Naive thymus-derived CD8-positive, alpha-beta T cell (primary cell): ENCODE measurements at regions not wholly inside any gene's neighbourhood (a gene's known extent, or its start where the extent isn't known, plus 50 kb on each side); places are given as distances from the start of the nearest gene placed in this dataset.
A peak's percentile ranks its signal among the peaks of the same experiment; 100 is the strongest.

ENCODE experiments used
- ATAC-seq, 2 donors: fragments of 150-1000 bp; cut with Tn5 transposase in 1 of 2; sonication (Bioruptor Pico), chemical (Tn5 transposase) in 1 of 2; 1 replicate in 1 of 2; 2 replicates in 1 of 2; pipeline ENCODE4 v1.10.0; 2021; ENCODE audit warnings: mild to moderate bottlenecking in 2 of 2, moderate library complexity in 2 of 2
- POLR2A ChIA-PET: fragments of 350-600 bp; sonication (Branson Sonifier 250); formaldehyde crosslinking; loops from one replicate; lab custom pipeline; 2021; ENCODE audit warnings: antibody characterized with exemption; lab: Charles Lee
- DNase-seq, 10 donors: peaks; one replicate each; pipeline versions ENCODE4 v3.0.0 to v3.0.0-alpha.2; 2020 to 2022
- H3K27ac Mint-ChIP-seq, 10 donors: one replicate each; pipeline ENCODE4 v1.8.0; 2020 to 2022; ENCODE audit warnings: mild to moderate bottlenecking in 10 of 10, mixed read lengths in 10 of 10, moderate library complexity in 4 of 10, inconsistent platforms in 1 of 10
- H3K27me3 Mint-ChIP-seq, 5 donors: one replicate each; pipeline ENCODE4 v1.8.0; 2021 to 2022; ENCODE audit warnings: mixed read lengths in 5 of 5
- H3K36me3 Mint-ChIP-seq, 3 donors: one replicate each; pipeline ENCODE4 v1.8.0; 2020 to 2022; ENCODE audit warnings: mixed read lengths in 3 of 3, mild to moderate bottlenecking in 2 of 3, inconsistent platforms in 1 of 3
- H3K4me1 Mint-ChIP-seq, 4 donors: one replicate each; pipeline ENCODE4 v1.8.0; 2021 to 2022; ENCODE audit warnings: mixed read lengths in 4 of 4
- H3K4me3 Mint-ChIP-seq, 10 donors: one replicate each; pipeline ENCODE4 v1.8.0; 2020 to 2022; ENCODE audit warnings: mild to moderate bottlenecking in 10 of 10, mixed read lengths in 10 of 10, moderate library complexity in 6 of 10, inconsistent platforms in 1 of 10
- H3K9me3 Mint-ChIP-seq, 9 donors: one replicate each; pipeline ENCODE4 v1.8.0; 2020 to 2022; ENCODE audit warnings: mixed read lengths in 9 of 9, mild to moderate bottlenecking in 3 of 9, inconsistent platforms in 1 of 9, moderate library complexity in 1 of 9

- no peak for DNase-seq
- Mint-ChIP-seq H3K4me1 (no peaks in the 10 kb centered on the region), H3K36me3 (no peaks in the 10 kb centered on the region), H3K9me3 (no peaks in the 10 kb centered on the region), H3K27ac (peak overlapping the region in 1 of 10 donors; percentile 0), H3K4me3 (no peak overlapping the region), H3K27me3 (peaks cover 1 to 14% (median 7%) of the 10 kb centered on the region in 5 donors)
- no peak for ATAC-seq
- POLR2A ChIA-PET: no interaction called here
Measured at GRCh38 chr2:126785236-126785635, 113.5 kb upstream of the TEX51 start.

DNA sequence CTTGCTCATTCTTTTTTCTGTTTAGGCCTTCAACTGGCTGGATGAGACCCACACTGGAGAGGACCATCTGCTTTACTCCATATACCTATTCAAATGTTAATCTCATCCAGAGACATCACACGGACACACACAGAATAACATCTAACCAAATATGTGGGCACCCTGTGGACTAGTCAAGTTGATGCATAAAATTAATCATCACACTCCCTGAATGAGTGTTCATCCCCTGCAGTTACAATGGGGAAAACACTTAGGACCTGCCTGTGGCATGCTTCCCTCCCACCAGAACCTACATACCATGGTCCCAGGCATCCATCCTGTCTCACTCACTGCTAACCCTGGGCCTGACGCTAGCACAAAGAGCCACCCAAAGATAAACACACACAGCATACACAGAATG is 112.8 kb upstream of the TEX51 start:
- DNase-seq: no peak
- Mint-ChIP-seq H3K4me3 (no peak overlapping the region), H3K36me3 (no peaks in the 10 kb centered on the region), H3K27me3 (peaks cover under 1 to 10% (median 7%) of the 10 kb centered on the region in 5 donors), H3K9me3 (no peaks in the 10 kb centered on the region), H3K4me1 (no peaks in the 10 kb centered on the region), H3K27ac (no peak overlapping the region)
- no peak for ATAC-seq
- POLR2A ChIA-PET: no interaction called here

DNA sequence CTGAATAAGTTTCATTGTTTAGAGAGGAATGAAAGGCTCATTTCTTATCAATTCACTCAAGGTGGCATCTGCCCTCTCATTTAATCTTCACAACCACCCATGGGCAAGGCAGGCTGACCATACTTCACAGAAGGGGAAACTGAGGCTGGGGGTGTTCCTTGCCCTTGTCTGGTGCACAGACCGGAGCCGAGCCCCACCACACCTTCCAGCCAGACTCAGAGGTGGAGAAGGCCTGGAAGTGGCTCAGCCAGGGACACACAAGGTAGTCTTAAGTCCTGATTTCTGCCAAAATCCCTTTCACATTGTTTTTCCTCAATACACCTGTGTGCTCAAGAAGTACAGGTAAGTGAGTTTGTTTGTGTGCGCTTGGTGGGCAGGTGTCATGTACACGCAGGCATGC is 111.9 kb upstream of the TEX51 start:
- Mint-ChIP-seq H3K36me3 (no peaks in the 10 kb centered on the region), H3K4me3 (no peak overlapping the region), H3K27me3 (peaks cover 1 to 16% (median 7%) of the 10 kb centered on the region in 5 donors), H3K27ac (no peak overlapping the region), H3K9me3 (no peaks in the 10 kb centered on the region), H3K4me1 (no peaks in the 10 kb centered on the region)
- DNase-seq (no peak), ATAC-seq (no peak)
- POLR2A ChIA-PET: no interaction called here

DNA sequence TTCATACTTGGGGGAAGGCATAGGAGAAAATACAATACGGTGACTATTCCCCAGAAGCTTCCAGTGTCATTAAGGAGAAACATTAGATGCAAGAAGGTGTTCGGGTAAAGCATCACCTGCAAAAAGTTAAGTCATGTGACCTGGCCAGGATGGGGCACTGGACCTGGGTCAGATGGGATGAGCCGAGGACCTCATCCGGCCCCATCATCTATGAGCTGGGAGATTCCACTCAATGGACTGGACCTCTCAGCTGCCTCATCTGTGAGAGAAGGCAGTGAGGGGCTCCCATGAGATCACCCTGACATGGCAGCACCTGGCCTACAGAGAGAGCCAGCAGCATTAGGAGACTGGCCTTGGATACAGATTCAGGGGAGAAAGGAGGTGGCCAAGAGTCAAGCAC is 111.4 kb upstream of the TEX51 start:
- Mint-ChIP-seq H3K27ac (no peak overlapping the region), H3K36me3 (no peaks in the 10 kb centered on the region), H3K4me1 (no peaks in the 10 kb centered on the region), H3K4me3 (no peak overlapping the region), H3K27me3 (peaks cover 1 to 12% (median 9%) of the 10 kb centered on the region in 5 donors), H3K9me3 (no peaks in the 10 kb centered on the region)
- DNase-seq (no peak), ATAC-seq (no peak)
- POLR2A ChIA-PET: no interaction called here

DNA sequence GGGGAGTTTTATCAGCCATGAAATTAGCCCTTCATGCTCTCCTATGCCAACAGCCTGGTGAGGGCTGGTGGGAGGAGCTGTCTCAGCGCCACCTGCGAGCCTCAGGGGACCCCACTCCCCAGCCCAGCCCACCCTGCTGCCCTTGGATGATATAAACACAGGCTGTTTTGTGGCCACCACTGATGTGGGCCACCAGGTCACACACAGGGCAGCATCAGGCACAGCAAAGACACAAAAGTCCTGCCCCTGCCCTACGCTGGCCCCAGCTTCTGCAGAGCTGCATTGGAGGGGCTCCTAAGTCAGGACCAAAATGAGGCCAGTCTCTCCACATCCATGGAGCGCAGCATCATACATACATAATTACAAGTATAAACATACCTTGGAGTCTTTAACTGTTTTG is 110.6 kb upstream of the TEX51 start:
- no peak overlapping the region for H3K4me3 Mint-ChIP-seq
- POLR2A ChIA-PET: no interaction called here
- H3K27ac Mint-ChIP-seq: no peak overlapping the region
- H3K36me3 Mint-ChIP-seq: no peaks in the 10 kb centered on the region
- DNase-seq (no peak), ATAC-seq (no peak)
- H3K27me3 Mint-ChIP-seq: peaks cover 1 to 20% (median 13%) of the 10 kb centered on the region in 5 donors
- no peaks in the 10 kb centered on the region for H3K4me1 Mint-ChIP-seq
- no peaks in the 10 kb centered on the region for H3K9me3 Mint-ChIP-seq

DNA sequence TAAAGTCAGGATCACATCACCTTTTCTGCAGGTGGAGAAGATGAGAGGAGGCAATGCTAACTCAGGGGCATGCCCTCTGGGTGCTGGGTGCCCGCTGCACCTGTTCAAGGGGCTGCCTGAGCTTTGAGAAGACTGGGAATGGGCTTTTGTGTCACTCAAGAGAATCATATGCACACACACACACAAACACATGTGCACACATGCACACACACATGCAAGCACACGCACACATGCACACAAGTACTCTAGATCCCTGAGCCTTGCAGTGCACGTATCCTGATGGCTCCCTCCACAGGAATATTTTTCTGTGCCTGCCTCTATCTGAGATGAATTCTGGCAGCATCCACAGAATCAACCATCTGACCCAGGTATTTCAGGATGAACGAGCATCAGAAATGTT is 110.0 kb upstream of the TEX51 start:
- Mint-ChIP-seq H3K4me3 (no peak overlapping the region), H3K27ac (peak overlapping the region in 1 of 10 donors; percentile 35), H3K9me3 (no peaks in the 10 kb centered on the region), H3K36me3 (no peaks in the 10 kb centered on the region), H3K4me1 (no peaks in the 10 kb centered on the region), H3K27me3 (peaks cover 4 to 24% (median 17%) of the 10 kb centered on the region in 5 donors)
- no peak for ATAC-seq
- POLR2A ChIA-PET: no interaction called here
- no peak for DNase-seq

- POLR2A ChIA-PET: no interaction called here
- Mint-ChIP-seq H3K27ac (peak overlapping the region in 1 of 10 donors; percentile 54), H3K9me3 (no peaks in the 10 kb centered on the region), H3K4me1 (no peaks in the 10 kb centered on the region), H3K4me3 (no peak overlapping the region), H3K27me3 (peaks cover 12 to 27% (median 18%) of the 10 kb centered on the region in 5 donors), H3K36me3 (no peaks in the 10 kb centered on the region)
- peak in 1 of 10 donors; percentile 3 for DNase-seq
- no peak for ATAC-seq
Measured at GRCh38 chr2:126790987-126791780, 107.5 kb upstream of the TEX51 start.

DNA sequence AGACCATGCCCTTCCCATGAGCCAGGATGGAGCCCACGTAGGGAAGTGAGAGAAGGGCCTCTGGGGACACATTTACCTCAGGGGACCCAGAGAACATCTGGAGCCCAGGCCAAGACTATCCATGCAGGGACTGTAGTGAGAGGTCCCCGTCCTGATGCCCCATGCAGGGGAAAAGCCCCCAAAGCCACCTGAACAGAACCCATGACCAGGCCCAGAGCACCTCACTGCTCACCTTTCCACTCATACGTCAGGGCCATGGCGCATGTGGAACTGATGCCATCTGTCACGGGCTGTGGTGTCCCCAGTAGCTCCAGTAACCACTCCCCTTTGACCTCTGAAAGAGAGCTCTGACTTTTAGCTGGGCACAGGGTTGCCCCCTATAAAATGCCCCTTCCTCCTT is 106.5 kb upstream of the TEX51 start:
- POLR2A ChIA-PET: interaction anchor here (0.6 kb wide), 1 partner anchor 55 kb away, joined by 3 read pairs; no protein-coding TSS in a partner anchor
- no peak overlapping the region for H3K4me3 Mint-ChIP-seq
- no peak overlapping the region for H3K27ac Mint-ChIP-seq
- no peaks in the 10 kb centered on the region for H3K9me3 Mint-ChIP-seq
- DNase-seq (no peak), ATAC-seq (no peak)
- H3K36me3 Mint-ChIP-seq: no peaks in the 10 kb centered on the region
- no peaks in the 10 kb centered on the region for H3K4me1 Mint-ChIP-seq
- peaks cover 14 to 34% (median 18%) of the 10 kb centered on the region in 5 donors for H3K27me3 Mint-ChIP-seq

- H3K36me3 Mint-ChIP-seq: no peaks in the 10 kb centered on the region
- DNase-seq (no peak), ATAC-seq (no peak)
- POLR2A ChIA-PET: no interaction called here
- H3K27me3 Mint-ChIP-seq: peaks cover 14 to 42% (median 22%) of the 10 kb centered on the region in 5 donors
- H3K4me1 Mint-ChIP-seq: no peaks in the 10 kb centered on the region
- H3K4me3 Mint-ChIP-seq: no peak overlapping the region
- H3K9me3 Mint-ChIP-seq: no peaks in the 10 kb centered on the region
- no peak overlapping the region for H3K27ac Mint-ChIP-seq
Measured at GRCh38 chr2:126792993-126793392, 105.7 kb upstream of the TEX51 start.

DNA sequence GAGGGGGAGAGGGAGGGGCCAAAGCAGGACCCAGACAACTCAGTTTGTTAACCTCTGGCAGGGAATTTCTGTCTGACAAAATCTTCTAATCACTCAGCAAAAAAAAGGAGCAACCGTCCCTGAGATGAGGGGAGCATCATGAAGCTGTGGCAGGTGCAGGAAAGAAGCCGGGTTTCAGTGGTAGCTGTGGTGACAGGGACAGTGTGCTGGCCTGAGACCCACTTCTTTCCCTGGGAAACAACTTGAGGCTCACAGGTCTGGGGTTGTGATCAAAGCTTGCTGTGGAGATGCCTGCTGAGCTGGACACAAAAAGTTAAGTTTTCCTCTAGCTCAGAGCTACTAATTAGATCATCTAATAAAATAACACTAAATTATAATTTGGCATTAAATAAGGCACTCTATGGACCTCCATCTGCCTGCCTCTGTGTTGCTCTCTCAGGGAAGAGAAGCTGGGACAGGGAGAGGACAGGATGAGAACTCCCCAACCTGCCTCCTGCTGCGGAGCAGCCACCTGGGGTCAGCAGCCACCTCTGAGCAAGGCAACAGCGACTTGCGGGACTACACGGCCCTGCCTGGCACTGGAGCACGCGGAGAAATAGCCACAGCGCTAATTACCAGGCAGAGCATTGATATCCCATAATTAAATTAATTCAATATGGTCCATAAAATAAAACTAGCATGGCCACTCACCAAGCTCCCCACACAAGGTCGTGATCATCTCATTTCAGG is 104.6 kb upstream of the TEX51 start:
- POLR2A ChIA-PET: no interaction called here
- Mint-ChIP-seq H3K4me1 (no peaks in the 10 kb centered on the region), H3K4me3 (no peak overlapping the region), H3K36me3 (no peaks in the 10 kb centered on the region), H3K27ac (no peak overlapping the region), H3K27me3 (peaks cover 14 to 42% (median 24%) of the 10 kb centered on the region in 5 donors), H3K9me3 (no peaks in the 10 kb centered on the region)
- DNase-seq (no peak), ATAC-seq (no peak)

DNA sequence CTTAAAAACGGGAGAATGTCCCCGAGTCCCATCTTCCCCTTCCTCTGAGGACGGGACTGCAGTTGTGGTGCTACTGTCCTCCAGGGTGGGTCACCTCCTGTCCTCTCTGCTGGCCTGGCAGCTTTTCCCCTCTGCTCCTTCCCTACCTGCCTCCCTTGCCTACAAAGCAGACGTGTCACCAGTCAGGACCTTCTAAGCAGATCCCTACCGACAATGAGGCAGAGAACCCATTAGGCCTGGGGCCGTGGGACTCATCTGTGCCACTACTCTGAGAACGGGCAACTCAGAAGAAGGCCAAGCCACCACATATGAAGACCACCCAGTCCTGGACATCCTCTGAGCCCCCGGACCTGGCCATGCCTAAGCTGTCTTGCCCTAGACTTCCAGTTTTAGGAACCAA is 103.0 kb upstream of the TEX51 start:
- Mint-ChIP-seq H3K36me3 (no peaks in the 10 kb centered on the region), H3K9me3 (no peaks in the 10 kb centered on the region), H3K27me3 (peaks cover 13 to 42% (median 26%) of the 10 kb centered on the region in 5 donors), H3K4me3 (no peak overlapping the region), H3K27ac (no peak overlapping the region), H3K4me1 (no peaks in the 10 kb centered on the region)
- POLR2A ChIA-PET: no interaction called here
- DNase-seq (no peak), ATAC-seq (no peak)

DNA sequence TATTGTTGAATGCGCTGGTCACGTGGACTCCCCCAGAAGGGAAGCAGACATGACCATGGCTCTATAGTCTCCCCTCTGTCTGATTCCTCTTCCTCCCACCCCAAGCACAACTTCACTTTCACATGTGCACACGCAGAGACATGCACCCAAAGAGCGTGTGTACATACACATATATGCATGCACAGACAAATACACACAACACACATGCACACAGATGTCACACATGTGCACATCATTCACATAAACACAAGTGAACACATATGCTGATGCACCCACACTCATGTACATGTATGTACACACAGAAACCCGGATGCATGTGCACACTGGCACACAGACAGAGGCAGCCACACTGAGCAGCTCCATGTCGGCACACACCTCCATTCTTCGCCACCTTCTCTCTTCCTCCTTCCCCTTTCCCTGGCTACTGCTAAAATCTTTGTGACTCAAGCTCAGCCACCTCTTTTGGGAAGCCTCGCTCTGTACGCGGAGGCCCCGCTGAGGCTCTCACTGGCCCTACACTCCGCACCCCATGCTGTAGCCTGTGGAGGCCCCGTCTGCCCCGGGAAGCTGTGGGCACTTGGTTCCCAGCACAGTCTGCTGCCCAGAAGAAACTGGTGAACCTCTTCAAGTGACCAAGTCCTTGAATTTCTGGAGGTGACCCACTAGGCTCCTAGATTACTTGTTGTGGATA is 101.6 kb upstream of the TEX51 start:
- Mint-ChIP-seq H3K4me1 (no peaks in the 10 kb centered on the region), H3K9me3 (no peaks in the 10 kb centered on the region), H3K27ac (peak overlapping the region in 1 of 10 donors; percentile 65), H3K36me3 (no peaks in the 10 kb centered on the region), H3K27me3 (peaks cover 13 to 31% (median 18%) of the 10 kb centered on the region in 5 donors), H3K4me3 (no peak overlapping the region)
- DNase-seq: no peak
- ATAC-seq: no peak
- POLR2A ChIA-PET: no interaction called here
